ENCODE measurements at regions not wholly inside any gene's neighbourhood (a gene's known extent, or its start where the extent isn't known, plus 50 kb on each side); places are given as distances from the start of the nearest gene placed in this dataset.
A peak's percentile ranks its signal among the peaks of the same experiment; 100 is the strongest.

GRCh38 chr17:73929860-73930430, 273.5 kb upstream of the RPL38 start:
- no peak for DNase-seq (ENCODE audit: low spot score)

- no peak for DNase-seq (ENCODE audit: low spot score)
These were observed 271.2 kb upstream of the RPL38 start for GRCh38 chr17:73932216-73932749.

- DNase-seq (ENCODE audit: low spot score), result no peak
These were observed 270.2 kb upstream of the RPL38 start for GRCh38 chr17:73933164-73933766.

- DNase-seq (ENCODE audit: low spot score), result no peak
These were observed 269.6 kb upstream of the RPL38 start for GRCh38 chr17:73933871-73934270.

- DNase-seq (ENCODE audit: low spot score), result no peak
These were observed 268.8 kb upstream of the RPL38 start for GRCh38 chr17:73934696-73935095.

- no peak for DNase-seq (ENCODE audit: low spot score)
These were observed 266.4 kb upstream of the RPL38 start for GRCh38 chr17:73936908-73937627.

GRCh38 chr17:73938706-73939105, 264.8 kb upstream of the RPL38 start:
- no peak for DNase-seq (ENCODE audit: low spot score)

GRCh38 chr17:73939806-73940205, 263.7 kb upstream of the RPL38 start:
- no peak for DNase-seq (ENCODE audit: low spot score)

- no peak for DNase-seq (ENCODE audit: low spot score)
These were observed 263.0 kb upstream of the RPL38 start for GRCh38 chr17:73940511-73940910.

GRCh38 chr17:73941919-73942530, 261.5 kb upstream of the RPL38 start:
- no peak for DNase-seq (ENCODE audit: low spot score)

- DNase-seq (ENCODE audit: low spot score), result no peak
These were observed 260.6 kb upstream of the RPL38 start for GRCh38 chr17:73942703-73943415.

GRCh38 chr17:73943416-73944110, 259.9 kb upstream of the RPL38 start:
- DNase-seq (ENCODE audit: low spot score), result no peak

GRCh38 chr17:73944366-73944765, 259.1 kb upstream of the RPL38 start:
- DNase-seq (ENCODE audit: low spot score), result no peak

- DNase-seq (ENCODE audit: low spot score), result no peak
These were observed 256.1 kb upstream of the RPL38 start for GRCh38 chr17:73947281-73947965.

GRCh38 chr17:73947966-73948355, 255.5 kb upstream of the RPL38 start:
- DNase-seq (ENCODE audit: low spot score), result no peak

GRCh38 chr17:73949903-73950592, 253.4 kb upstream of the RPL38 start:
- DNase-seq (ENCODE audit: low spot score), result no peak

- DNase-seq (ENCODE audit: low spot score), result no peak
These were observed 252.9 kb upstream of the RPL38 start for GRCh38 chr17:73950593-73950914.

- DNase-seq (ENCODE audit: low spot score), result no peak
These were observed 251.4 kb upstream of the RPL38 start for GRCh38 chr17:73952082-73952479.

GRCh38 chr17:73952480-73953205, 250.8 kb upstream of the RPL38 start:
- DNase-seq (ENCODE audit: low spot score), result peak; percentile 6
